NCI-H1105 treated with DMSO at 0.1 percent for 48 hours (cell line): ENCODE measurements at regions not wholly inside any gene's neighbourhood (a gene's known extent, or its start where the extent isn't known, plus 50 kb on each side); places are given as distances from the start of the nearest gene placed in this dataset.
"Not testable (repeated sequence)": the region's sequence is repeated elsewhere in the genome, so short reads cannot be mapped to it uniquely, and the experiment has no call there.

Experiments used
- DNase-seq: peaks from one replicate; lab custom pipeline; 2025; lab: John Stamatoyannopoulos, UW

- no peak for DNase-seq
Observed at GRCh38 chr15:96914081-96914480, 583.6 kb downstream of the NR2F2 start.

DNA sequence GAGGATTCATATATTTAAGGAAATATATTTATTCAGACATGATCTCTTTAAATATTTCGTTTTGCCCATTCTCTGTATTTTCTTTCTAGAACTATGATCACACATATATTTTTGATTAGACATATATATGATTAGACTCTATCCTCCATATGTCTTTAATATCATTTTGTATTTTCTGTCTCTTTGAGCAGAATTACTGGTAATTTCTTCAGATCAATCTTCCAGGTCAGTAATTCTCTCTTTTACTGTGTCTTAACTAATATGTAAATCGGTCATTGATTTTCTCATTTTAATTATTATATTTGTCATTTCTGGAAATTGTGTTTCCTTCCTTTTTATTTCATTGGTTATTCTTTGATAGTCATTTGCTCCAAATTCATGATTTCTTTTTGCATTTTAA is 586.2 kb downstream of the NR2F2 start:
- no peak for DNase-seq

- no peak for DNase-seq
Observed at GRCh38 chr15:96924570-96924969, 594.1 kb downstream of the NR2F2 start.

GRCh38 chr15:96947296-96948229 is 617.1 kb downstream of the NR2F2 start:
- peak; percentile 11 for DNase-seq

GRCh38 chr15:96948981-96949380 is 618.5 kb downstream of the NR2F2 start:
- no peak for DNase-seq

DNA sequence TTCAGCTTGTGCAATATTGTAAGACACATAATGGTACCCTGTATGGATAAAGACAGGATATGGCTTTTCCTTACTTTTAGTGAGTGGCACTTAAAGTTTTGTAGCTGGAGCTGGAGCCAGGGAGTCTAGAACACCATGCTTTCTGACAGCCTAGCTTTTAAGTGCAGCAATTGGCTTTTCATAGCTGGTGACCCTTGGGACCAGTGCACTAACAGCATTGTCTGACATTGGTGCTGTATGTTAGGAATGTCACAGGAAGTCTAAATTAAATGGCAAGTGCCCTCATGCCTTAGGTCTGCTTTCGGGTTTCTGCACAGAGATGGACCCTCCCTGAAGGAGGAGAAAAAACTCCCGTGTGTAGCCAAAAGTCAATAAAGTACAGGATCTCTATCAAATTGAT is 628.2 kb downstream of the NR2F2 start:
- DNase-seq = no peak

DNA sequence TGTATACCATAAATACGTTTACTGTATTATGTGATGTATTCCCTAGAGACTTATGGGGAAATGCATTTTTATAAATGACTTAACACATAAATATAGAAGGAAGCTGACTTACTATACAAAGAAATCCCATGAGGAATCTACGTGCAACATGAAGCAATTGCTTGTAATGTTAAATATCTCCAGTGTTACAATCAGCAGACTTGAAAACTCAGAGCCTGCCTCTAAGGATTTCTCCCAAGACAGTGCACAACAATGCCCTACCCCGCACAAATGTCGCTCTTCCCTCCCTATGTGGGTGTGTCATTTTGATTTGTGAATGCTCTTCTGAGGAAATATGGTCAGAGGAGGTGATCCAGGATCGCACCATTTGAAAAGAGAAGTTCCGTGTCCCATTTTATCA is 629.0 kb downstream of the NR2F2 start:
- no peak for DNase-seq

DNA sequence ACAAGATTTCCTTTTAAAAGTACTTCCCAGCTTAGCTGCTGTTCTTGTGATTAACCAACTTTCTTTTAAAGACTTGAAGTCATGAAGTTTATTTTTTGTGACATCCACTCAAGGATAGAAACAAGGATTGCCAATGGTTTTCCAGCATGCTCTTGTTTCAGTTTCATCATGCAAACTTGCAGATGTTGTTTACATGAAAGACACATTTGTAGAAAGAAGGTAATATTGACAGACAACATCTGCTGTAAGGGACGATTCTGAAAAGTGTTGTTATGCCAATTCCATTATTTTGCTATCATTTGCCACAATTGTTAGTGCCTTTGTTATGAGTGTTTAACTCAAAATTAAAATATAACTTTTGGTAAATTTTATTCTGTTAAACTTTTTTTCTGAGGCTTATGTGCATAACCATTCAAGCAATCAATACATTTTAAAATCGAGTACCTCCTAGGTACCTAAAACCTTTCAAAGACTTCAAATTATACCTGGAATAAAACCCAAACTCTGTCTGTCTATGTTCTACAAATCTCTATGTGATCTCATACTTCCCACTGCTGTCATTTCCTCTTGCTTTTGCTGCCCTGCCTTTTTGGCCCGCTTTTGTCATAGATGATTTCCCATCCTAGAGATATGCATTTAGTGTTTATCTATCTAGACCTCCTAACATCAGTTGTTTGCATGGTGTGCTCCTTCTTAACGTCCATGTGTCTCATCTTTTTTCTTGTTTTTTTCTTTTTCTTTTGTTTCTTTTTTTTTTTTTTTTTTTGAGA is 630.4 kb downstream of the NR2F2 start:
- DNase-seq = no peak

- DNase-seq = no peak
Observed at GRCh38 chr15:96966554-96966953, 636.1 kb downstream of the NR2F2 start.

GRCh38 chr15:96969732-96970710 is 639.5 kb downstream of the NR2F2 start:
- DNase-seq = no peak

DNA sequence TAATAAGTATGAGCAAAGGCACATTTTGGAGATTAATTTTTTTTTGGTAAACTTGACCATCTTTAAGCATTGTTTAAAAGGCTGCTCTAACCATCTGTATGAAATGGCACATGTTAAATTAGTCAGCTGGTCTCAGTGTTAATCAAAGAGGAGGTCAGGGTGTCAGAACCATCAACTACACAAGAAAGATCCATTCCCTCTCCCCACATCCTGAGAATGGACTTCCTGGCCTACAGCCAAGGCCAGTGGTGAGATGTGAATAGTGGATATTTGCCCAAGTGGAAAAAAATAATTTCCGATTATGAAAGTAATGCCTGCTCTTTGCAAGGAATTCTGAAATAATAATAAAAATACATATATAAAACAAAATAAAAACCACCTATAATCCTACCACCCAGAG is 641.7 kb downstream of the NR2F2 start:
- DNase-seq = no peak

- DNase-seq = no peak
Observed at GRCh38 chr15:96974761-96975160, 644.3 kb downstream of the NR2F2 start.

GRCh38 chr15:96977886-96978285 is 647.4 kb downstream of the NR2F2 start:
- no peak for DNase-seq

- no peak for DNase-seq
Observed at GRCh38 chr15:96978937-96979473, 648.5 kb downstream of the NR2F2 start.

GRCh38 chr15:96984121-96984671 is 653.7 kb downstream of the NR2F2 start:
- DNase-seq = not testable (repeated sequence)

GRCh38 chr15:96992817-96993216 is 662.3 kb downstream of the NR2F2 start:
- no peak for DNase-seq

GRCh38 chr15:96997538-96997937 is 667.0 kb downstream of the NR2F2 start:
- no peak for DNase-seq

DNA sequence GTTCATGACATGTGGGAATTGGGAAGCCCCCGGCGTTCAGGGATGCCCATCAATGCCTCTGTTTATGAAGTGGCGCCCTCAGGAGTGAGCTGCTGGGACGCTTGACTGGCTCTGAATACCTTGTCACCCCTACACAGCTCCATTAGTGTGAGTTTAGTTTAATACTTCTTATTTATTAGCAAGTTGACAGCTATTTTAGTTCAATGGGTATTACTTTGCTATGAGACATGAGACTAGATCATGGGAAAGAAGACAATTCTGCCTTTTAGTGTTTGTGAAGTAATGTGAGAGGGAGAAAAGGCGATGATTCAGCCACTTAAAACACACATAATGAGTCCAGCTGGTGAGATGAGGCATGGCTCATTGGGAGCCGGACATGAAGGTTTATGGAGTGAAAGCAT is 678.5 kb downstream of the NR2F2 start:
- DNase-seq = no peak

GRCh38 chr15:97012986-97013385 is 682.5 kb downstream of the NR2F2 start:
- DNase-seq = no peak

DNA sequence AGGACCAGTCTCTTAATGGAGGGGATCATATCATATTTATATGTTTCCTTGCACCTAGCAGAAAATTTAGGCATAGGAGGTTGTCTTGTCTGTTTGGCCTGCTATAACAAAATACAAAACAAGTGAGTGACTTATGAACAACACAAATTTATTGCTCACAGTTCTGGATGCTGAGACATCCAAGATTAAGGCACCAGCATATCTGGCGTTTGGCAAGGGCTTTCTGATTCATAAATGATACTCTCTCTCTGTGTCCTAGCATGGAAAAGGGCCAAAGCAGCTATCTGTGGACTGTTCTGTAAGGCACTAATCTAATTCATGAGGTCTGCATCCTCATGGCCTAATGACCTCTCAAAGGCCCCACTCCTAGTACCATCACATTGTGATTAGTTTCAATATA is 683.0 kb downstream of the NR2F2 start:
- no peak for DNase-seq

GRCh38 chr15:97014001-97014400 is 683.5 kb downstream of the NR2F2 start:
- DNase-seq = no peak
